GM18909 (cell line): ENCODE measurements at regions not wholly inside any gene's neighbourhood (a gene's known extent, or its start where the extent isn't known, plus 50 kb on each side); places are given as distances from the start of the nearest gene placed in this dataset.
"Not testable (repeated sequence)": the region's sequence is repeated elsewhere in the genome, so short reads cannot be mapped to it uniquely, and the experiment has no call there.

Experiments used
- ATAC-seq: cut with Tn5 transposase; IDR thresholded peaks from one replicate; pipeline ENCODE4 v1.9.1; 2021; ENCODE audit warnings: mild to moderate bottlenecking; ENCODE audit not compliant: unreplicated experiment, poor library complexity

DNA sequence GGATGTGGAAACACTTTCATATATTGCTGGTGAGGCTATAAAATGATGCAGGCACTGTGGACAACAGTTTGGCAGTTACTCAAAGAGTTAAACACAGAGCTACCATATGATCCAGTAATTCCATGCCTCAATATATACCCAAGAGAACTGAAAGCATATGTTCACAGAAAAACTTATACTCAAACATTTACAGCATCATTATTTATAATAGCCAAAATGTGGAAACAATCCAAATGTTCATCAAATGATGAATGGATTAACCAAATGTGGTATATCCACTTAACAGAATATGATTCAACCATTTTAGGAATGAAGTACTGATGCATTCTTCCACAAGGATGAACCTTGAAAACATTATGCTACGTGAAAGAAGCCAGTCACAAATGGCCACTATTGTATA is 603.8 kb downstream of the IQCM start:
- ATAC-seq: no peak

DNA sequence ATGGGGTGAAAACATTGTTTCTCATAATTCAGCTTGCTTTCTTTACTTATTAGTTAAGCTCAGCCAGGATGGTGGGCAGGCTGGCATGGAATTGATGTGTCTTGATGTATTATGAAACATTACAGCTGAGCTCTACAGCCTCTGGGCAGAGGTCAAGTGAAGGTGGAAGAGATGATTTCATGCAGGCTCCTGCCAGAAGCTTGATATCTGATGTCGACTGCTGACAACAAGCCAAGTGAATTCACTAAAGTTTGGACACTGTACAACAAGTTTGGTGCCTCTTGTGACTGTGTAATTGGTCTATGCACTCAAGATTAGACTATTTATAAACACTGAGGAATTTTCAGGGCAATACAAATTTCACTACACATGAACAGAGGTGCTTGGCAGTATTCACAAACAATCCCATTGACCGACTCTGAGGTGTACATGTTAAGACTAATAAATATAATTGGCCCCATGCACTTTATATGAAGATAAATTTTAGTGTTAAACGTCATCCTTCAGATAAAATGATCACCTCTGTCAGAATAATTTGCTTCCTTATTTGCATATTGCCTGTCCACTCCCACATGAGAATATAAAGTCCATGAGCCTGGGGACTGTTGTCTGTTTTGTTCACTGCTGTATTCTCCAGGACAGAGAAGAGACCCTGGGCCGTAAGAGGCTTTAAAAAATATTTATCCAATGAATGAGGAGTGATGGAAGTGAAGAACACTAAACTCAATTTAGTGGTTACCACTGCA is 612.2 kb downstream of the IQCM start:
- ATAC-seq: no peak

DNA sequence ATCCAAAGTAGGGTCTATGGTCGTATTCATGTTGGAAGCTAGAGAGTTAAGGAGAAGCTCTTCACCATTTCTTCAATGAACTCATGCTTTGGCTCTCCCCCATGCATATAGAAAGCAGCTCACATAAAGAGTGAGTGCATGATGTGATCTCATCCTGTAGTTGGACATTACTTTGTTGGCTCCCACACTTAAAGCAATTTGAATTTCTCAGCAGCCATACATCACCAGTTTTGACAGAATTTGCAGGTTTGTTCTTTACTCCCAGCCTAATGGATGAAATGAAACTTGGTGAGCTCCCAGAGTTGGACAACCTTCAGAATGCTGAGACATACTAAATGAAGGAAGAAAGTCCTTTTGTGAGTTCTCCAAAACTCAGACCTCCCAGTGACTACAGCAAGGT is 613.5 kb downstream of the IQCM start:
- ATAC-seq: no peak

DNA sequence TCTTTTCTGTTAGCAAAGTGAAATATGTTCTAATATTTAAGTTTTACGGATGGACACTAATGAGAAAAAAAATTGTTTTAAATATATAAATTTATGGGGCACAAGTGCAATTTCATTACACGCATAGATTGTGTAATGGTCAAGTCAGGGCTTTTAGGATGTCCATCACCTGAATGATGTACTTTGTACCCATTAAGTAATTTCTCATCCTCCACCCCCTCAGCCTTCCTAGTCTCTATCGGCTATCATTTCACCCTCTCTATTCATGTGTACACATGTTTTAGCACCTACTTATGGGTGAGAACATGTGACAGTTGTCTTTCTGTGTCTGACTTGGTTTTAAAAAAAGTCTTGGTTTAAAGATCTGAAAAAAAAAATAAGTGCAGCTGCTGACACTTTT is 616.0 kb downstream of the IQCM start:
- no peak for ATAC-seq

DNA sequence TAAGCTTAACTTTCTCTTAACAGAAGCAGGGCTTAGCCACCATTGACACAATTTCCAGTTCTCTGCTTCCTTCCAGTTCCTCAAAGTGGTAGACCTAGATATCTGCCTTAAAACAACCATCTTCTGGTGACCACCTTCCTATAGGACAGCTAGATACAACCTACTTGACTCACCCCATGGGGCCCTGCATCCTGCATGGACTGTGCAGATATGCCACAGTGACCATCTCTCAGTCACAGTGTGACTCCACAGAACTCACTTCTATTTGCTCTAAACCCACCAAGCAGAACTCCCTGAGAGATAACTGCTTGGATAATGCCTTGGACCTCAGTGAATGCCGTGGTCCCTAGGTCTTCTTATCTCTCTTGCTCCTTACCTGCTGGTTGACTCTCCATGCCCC is 621.6 kb downstream of the IQCM start:
- no peak for ATAC-seq

DNA sequence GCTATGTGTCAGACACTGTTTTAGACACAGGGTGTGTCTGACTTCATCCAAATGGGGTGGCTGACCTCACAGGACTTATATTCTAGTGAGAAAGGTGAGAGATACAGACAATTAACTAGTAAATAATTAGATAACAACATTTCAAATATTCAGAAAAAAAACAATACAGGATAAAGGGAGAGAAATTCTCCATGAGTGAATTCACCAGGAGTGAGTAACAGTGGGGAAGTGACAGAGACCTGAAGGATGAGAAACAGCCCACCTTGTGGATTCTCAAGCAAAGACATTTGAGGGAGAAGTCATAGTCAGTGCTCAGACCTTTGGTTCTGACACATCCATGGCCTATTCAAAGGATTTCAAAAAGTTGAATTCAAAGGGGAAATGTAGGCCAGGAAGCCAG is 627.9 kb downstream of the IQCM start:
- no peak for ATAC-seq

DNA sequence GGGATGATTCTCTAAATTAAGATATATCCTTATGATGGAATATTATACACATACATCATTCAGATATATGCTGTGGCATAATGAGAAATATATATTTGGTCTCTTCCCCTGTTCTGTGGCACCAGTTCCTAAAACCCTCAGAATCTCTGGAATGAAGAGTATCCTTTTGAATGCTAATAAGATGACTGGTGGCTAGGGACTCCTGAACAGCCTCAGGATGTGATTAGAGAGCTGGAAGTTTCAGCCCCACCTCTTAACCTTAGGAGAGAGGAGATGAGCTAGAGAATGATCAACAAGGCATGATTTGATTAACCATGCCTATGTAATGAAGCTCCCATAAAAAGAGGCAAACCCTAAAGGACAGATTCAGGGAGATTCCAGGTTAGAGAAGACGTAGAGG is 632.0 kb downstream of the IQCM start:
- no peak for ATAC-seq

DNA sequence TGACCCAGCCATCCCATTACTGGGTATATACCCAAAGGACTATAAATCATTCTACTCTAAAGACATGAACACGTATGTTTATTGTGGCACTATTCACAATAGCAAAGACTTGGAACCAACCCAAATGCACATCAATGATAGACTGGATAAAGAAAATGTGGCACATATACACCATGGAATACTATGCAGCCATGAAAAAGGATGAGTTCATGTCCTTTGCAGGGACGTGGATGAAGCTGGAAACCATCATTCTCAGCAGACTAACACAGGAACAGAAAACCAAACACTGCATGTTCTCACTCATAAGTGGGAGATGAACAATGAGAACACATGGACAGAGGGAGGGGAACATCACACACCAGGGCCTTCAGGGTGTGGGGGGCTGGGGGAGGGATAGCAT is 634.2 kb downstream of the IQCM start:
- ATAC-seq: not testable (repeated sequence)

DNA sequence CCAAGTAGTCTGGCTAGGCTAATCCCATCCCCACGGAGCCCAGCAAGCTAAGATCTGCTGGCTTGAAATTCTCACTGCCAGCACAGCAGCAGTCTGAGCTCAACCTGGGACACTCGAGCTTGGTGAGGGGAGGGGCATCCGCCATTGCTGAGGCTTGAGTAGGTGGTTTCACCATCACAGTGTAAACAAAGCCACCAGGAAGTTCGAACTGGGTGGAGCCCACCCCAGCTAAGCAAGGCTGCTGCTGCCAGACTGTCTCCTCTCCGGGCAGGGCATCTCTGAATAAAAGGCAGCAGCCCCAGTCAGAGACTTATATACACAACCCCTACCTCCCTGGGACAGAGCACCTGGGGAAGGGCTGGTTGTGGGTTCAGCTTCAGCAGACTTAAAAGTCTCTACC is 639.6 kb downstream of the IQCM start:
- no peak for ATAC-seq

DNA sequence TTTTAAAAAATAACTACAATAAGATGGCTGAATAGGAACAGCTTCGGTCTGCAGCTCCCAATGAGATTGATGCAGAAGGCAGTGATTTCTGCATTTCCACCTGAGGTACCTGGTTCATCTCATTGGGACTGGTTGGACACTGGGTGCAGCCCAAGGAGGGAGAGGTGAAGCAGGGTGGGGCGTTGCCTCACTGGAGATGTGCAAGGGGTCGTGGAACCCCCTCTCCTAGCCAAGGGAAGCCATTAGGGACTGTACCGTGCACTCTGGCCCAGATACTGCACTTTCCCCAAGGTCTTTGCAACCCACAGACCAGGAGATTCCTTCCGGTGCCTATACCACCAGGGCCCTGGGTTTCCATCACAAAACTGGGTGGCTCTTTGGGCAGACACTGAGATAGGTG is 640.1 kb downstream of the IQCM start:
- no peak for ATAC-seq

DNA sequence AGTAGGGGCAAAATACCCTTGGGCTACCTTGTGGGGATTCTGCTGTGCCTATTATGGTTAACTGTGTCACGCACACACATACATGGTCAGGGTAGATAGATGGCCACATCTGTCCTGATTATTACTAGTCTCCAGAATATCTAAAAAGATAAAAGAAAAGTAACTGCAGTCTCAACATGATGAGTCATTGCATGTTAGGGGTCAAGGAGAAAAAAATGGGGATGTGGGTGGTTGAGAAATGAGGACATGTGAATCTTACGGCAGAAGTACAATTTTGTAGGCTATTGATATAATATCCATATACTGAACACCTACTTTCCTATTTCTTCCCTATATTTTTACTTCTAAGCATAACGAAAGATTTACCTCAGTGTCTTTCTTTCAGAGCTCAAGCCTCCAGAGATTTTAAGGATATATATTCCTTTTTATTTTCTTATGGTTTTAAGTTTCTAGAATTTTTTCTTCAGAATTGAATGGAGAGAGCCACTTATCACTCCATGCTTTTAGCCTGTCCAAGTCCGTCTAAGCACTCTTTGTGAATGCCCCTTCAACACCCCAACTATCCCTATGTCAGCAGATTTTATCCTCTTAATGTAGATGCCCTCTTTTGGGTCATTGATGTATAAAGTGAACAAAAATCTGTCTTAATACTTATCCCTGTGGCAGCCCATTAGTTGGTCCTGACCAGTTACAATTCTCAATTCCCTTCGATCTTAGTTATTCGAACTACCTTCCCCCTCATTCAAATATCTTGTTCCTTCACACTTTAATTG is 642.2 kb downstream of the IQCM start:
- ATAC-seq: no peak

DNA sequence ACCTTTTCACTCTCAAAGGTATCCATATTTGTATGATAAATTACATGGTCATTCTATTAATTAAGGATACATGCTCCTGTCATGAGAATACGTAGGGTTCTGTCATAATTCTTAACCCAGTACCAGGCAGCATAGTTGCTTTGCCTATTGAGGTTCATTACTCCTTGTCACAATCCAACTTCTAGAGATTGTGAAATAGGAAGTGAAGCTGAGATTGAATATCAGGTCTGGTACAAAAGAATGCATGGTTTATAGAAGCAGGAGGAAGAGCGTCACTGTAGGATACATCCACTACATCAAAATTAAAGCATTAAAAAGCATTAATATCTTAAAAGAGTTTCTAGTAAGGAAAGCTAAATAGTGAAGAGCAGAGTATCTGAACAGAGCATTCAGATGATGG is 647.0 kb downstream of the IQCM start:
- no peak for ATAC-seq

DNA sequence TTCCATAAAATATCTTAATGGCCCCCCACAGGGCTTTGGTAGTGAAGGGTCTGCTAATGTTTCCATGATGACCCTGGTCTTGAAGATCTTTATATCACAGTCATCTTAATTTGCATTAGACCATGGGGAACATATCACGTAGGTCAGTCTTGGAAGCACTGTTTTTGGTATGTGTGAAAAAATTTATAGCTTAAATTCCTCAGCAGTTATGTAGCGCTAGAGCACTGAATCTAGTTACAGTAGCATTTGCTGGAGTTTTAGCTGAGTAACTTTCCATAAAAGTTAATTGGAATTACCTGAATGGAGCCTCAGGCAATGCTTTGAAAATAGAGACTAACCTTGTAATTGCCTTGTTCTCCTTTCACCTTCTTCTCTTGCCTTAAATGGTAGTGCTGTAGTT is 648.8 kb downstream of the IQCM start:
- no peak for ATAC-seq

DNA sequence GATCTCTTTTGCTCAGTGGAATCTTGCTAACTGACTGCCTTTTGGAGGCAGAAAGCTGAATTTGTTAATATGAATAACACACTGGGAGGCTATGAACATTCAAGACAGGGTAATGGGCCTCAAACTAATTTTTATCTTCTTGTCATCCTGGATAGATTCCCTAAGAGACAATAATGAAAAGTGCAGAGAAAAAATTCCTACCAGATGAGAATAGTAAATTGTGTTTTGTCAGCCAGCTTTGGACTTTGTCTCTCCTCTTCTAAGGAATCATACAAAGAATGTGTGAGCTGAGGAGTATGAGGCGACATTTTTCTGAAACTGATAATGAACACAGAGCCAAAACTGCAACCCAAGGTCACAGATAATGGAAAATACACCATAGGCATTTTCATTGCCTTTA is 649.3 kb downstream of the IQCM start:
- no peak for ATAC-seq

DNA sequence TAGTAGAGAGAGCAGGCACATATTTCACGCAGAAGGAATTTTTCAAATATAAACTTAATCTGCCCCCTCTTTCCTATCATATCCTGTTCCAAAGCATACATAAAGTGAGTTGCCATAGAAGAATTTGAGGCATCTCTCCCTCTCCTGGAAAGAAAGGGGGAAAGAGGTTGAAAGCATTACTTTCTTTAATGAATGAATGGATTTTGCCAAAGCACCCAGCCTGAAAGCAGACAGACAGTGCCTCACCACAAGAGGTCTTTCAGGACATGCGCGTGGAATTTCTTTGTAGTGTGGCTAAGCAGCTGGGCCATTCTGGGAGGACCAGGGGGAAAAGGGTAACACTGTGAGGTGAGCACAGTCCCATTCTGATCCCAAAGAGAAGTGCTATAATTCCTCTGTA is 651.4 kb downstream of the IQCM start:
- no peak for ATAC-seq

DNA sequence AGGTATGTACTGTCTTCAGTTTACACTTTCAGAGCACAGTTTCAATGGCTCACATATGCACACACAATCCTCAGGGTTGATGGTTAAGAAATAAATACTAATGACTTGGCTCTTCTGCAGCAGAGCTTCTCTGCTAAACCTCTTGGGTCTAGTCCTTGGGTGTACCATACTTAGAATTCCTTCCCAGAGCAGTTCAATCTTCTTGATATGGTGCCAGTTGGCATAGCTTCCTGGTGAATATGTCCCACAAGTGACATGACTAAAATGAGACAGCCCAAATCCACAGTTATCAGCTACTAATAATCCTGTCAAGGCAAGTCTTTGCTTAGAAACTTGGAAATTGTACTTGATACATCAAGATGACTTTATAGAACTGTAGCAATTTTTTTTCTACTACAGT is 654.4 kb downstream of the IQCM start:
- ATAC-seq: no peak

DNA sequence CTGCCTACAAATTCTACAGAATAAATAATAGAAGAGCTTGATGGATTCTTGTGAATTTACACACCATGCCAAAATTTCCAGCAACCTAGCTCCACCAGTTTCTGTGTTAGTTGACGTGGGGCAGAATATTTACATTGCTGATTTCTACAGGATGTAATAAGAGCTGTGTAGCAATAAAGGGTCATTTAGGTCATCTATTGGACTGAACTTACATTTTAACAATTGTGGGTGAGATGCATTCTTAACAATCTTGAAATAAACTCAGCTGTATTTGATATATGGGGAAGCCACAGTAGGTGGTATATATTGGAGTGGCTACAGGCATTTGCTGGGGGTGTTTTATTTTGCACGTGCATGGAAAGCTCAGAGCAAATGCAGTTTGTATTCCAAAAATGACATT is 655.3 kb downstream of the IQCM start:
- no peak for ATAC-seq

DNA sequence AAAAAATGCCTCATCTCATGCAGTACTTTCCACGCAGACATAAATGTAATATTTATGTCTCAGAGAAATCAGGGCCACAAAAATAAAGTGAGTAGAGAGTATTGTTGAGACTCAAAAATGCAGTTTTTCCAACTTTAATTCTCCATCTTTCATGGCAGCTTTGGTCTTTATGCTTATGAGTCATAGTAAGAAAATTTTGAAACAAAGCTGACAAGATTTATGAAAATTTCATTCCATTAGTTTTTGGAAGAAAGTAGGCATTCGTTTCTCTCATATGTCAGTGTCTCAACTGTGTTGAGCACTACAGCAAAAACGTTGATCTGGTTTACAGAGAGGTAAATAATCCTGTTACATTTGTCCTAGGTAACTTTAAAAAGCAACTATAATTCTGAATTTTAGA is 656.8 kb downstream of the IQCM start:
- ATAC-seq: no peak

DNA sequence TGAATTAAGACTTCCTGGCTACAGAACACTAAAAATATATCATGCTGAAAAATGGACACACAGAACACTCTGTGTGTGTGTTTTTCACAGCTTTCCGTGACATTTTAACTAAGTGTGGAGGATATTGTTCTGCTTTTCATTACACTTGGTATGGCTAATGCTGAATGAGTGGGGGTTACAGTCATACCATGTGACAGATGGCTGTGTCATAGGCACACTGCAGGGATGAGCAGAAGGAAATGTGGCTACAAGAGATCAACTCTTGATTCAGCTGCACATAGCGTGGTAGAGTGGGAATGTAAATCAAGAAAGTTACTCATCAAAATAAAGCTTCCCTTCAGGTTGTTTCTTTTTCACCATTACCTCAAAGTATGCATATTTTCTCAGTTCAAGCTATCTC is 669.8 kb downstream of the IQCM start:
- no peak for ATAC-seq

DNA sequence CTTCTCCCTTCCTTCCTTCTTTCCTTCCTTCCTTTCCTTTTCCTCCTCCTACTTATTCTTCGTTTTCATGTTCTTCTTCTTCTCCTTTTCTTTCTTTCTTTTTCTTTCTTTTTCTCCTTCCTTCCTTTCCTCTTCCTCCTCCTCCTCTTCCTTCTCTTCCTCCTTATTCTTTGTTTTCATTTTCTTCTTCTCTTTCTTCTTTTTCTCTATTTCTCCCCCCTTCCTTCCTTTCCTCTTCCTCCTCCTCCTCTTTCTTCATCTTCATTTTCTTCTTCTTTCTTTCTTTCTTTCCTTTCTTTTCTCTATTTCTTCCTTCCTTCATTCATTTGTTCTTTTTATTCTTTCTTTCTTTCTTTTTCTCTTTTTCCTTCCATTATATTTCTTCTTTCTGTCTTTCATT is 671.6 kb downstream of the IQCM start:
- ATAC-seq: no peak

DNA sequence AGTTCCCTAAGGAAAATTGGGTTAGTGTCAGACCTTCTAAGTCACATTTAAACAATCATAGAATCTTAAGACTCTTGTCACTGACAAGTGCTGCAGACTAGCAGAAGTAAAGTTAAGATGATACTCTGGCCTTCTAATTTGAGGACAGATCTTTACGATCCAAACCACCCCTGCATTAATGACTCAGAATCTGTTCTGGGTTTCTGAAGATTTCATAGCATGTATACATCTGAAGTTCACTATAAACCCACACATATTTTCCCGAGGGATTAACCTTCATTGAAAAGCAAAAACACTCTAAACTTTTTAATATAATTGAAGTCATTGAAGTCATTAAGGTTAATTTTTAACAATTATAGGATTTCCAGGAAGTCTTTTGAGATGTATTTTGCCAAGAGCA is 674.3 kb downstream of the IQCM start:
- no peak for ATAC-seq

DNA sequence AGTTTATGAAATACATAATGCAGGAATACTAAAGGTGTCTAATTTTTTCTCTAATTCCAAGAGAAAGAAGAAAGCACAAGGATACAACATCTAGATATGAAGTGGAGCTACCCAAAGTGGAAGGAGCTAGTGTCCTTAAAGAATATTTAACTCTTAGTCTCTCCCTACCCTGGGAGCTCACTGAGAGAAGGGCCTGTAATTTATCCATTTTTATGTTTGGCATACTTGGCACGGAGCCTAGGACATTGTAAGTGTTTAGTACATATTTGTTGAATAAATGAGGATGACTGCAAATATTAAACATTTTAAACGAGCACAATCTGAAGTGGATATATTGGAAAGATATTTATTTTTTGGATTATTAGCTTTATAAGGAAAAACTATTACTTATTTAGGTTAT is 674.8 kb downstream of the IQCM start:
- ATAC-seq: no peak
